Non-pigmented ciliary epithelial cell (primary cell): ENCODE measurements at regions not wholly inside any gene's neighbourhood (a gene's known extent, or its start where the extent isn't known, plus 50 kb on each side); places are given as distances from the start of the nearest gene placed in this dataset.
A peak's percentile ranks its signal among the peaks of the same experiment; 100 is the strongest.
"Not testable (repeated sequence)": the region's sequence is repeated elsewhere in the genome, so short reads cannot be mapped to it uniquely, and the experiment has no call there.

ENCODE experiments used
- DNase-seq: peaks from one replicate; pipeline ENCODE4 v3.0.0-alpha.2; 2010; ENCODE audit warnings: low read depth

GRCh38 chrX:13420545-13421183 lies 100.8 kb upstream of the ATXN3L start:
- no peak for DNase-seq

- DNase-seq, result no peak
Measured at GRCh38 chrX:13419918-13420317, 100.1 kb upstream of the ATXN3L start.

- no peak for DNase-seq
Measured at GRCh38 chrX:13419276-13419675, 99.4 kb upstream of the ATXN3L start.

GRCh38 chrX:13418126-13419097 lies 98.6 kb upstream of the ATXN3L start:
- no peak for DNase-seq

GRCh38 chrX:13415509-13415908 lies 95.7 kb upstream of the ATXN3L start:
- no peak for DNase-seq

- no peak for DNase-seq
Measured at GRCh38 chrX:13414006-13414647, 94.3 kb upstream of the ATXN3L start.

- no peak for DNase-seq
Measured at GRCh38 chrX:13412208-13412600, 92.4 kb upstream of the ATXN3L start.

- DNase-seq, result no peak
Measured at GRCh38 chrX:13411496-13412207, 91.8 kb upstream of the ATXN3L start.

GRCh38 chrX:13408599-13408998 lies 88.7 kb upstream of the ATXN3L start:
- not testable (repeated sequence) for DNase-seq

GRCh38 chrX:13404777-13405176 lies 84.9 kb upstream of the ATXN3L start:
- not testable (repeated sequence) for DNase-seq

- DNase-seq, result no peak
Measured at GRCh38 chrX:13404364-13404763, 84.5 kb upstream of the ATXN3L start.

- no peak for DNase-seq
Measured at GRCh38 chrX:13401724-13402123, 81.9 kb upstream of the ATXN3L start.

- no peak for DNase-seq
Measured at GRCh38 chrX:13398839-13399238, 79.0 kb upstream of the ATXN3L start.

GRCh38 chrX:13397878-13398818 lies 78.3 kb upstream of the ATXN3L start:
- peak; percentile 96 for DNase-seq

- no peak for DNase-seq
Measured at GRCh38 chrX:13396924-13397323, 77.1 kb upstream of the ATXN3L start.

- no peak for DNase-seq
Measured at GRCh38 chrX:13389501-13389900, 69.6 kb upstream of the ATXN3L start.

GRCh38 chrX:13387666-13388494 lies 68.0 kb upstream of the ATXN3L start:
- DNase-seq, result no peak

GRCh38 chrX:13386636-13387035 lies 66.8 kb upstream of the ATXN3L start:
- no peak for DNase-seq

- DNase-seq, result no peak
Measured at GRCh38 chrX:13386092-13386491, 66.2 kb upstream of the ATXN3L start.

GRCh38 chrX:13383907-13384306 lies 64.1 kb upstream of the ATXN3L start:
- no peak for DNase-seq
